Spleen (tissue), 11 donors: ENCODE measurements at regions not wholly inside any gene's neighbourhood (a gene's known extent, or its start where the extent isn't known, plus 50 kb on each side); places are given as distances from the start of the nearest gene placed in this dataset.
"Not testable (repeated sequence)": the region's sequence is repeated elsewhere in the genome, so short reads cannot be mapped to it uniquely, and the experiment has no call there.

Source experiments
- DNase-seq: peaks from one replicate; pipeline ENCODE4 v3.0.0-alpha.2; 2020
- H3K27ac ChIP-seq, 8 donors: fragments of 200-600 bp; sonication (generic) in 7 of 8; 1 replicate in 4 of 8; 2 replicates in 4 of 8; pipeline versions ENCODE4 v1.5.0 to v1.8.0; 2016 to 2021; ENCODE audit warnings: inconsistent platforms in 4 of 8, mild to moderate bottlenecking in 4 of 8, moderate library complexity in 1 of 8
- H3K27me3 ChIP-seq, 7 donors: fragments of 200-600 bp; sonication (generic) in 6 of 7; replicated peaks in 1 of 7; 1 replicate in 4 of 7; 2 replicates in 3 of 7; pipeline versions ENCODE4 v1.5.0 to v1.8.0; 2016 to 2021; ENCODE audit warnings: inconsistent platforms in 3 of 7, mild to moderate bottlenecking in 1 of 7
- H3K36me3 ChIP-seq, 6 donors: fragments of 200-600 bp; sonication (generic) in 5 of 6; 1 replicate in 4 of 6; 2 replicates in 2 of 6; pipeline versions ENCODE4 v1.5.0 to v1.8.0; 2016 to 2021; ENCODE audit warnings: inconsistent platforms in 2 of 6
- H3K4me1 ChIP-seq, 6 donors: fragments of 200-600 bp; sonication (generic) in 5 of 6; 1 replicate in 3 of 6; 2 replicates in 3 of 6; pipeline versions ENCODE4 v1.5.0 to v1.8.0; 2016 to 2021; ENCODE audit warnings: inconsistent platforms in 3 of 6
- H3K4me3 ChIP-seq, 8 donors: fragments of 200-600 bp; sonication (generic) in 7 of 8; 1 replicate in 4 of 8; 2 replicates in 4 of 8; pipeline versions ENCODE4 v1.5.0 to v1.8.0; 2016 to 2021; ENCODE audit warnings: inconsistent platforms in 4 of 8, mild to moderate bottlenecking in 4 of 8, moderate library complexity in 2 of 8
- H3K9me3 ChIP-seq, 8 donors: fragments of 200-600 bp; sonication (generic) in 7 of 8; 1 replicate in 4 of 8; 2 replicates in 4 of 8; pipeline versions ENCODE4 v1.5.0 to v1.8.0; 2016 to 2021; ENCODE audit warnings: inconsistent platforms in 4 of 8
- CTCF ChIP-seq, 11 experiments: fragments of 200-600 bp in 7 of 11; fragments of 450-650 bp in 4 of 11; sonication (generic) in 4 of 11; IDR thresholded peaks in 8 of 11; conservative IDR thresholded peaks in 3 of 11; 1 replicate in 7 of 11; 2 replicates in 4 of 11; pipeline versions ENCODE4 v1.4.0 to v1.8.0; 2016 to 2021; ENCODE audit warnings: antibody characterized with exemption in 11 of 11, inconsistent platforms in 4 of 11, mild to moderate bottlenecking in 1 of 11
- POLR2A ChIP-seq, 3 donors: fragments of 450-650 bp; IDR thresholded peaks; one replicate each; pipeline ENCODE4 v1.5.1; 2017; ENCODE audit warnings: antibody characterized with exemption in 3 of 3, mild to moderate bottlenecking in 1 of 3
- POLR2AphosphoS5 ChIP-seq, 3 donors: sonication (generic); formaldehyde crosslinking; IDR thresholded peaks; one replicate each; pipeline ENCODE4 v1.5.1; 2017; ENCODE audit warnings: antibody characterized with exemption in 3 of 3
- WGBS, 5 donors: extraction: QIAGEN DNeasy Blood & Tissue Kit in 3 of 5; methylation state at CpG; one replicate each; pipeline versions ENCODE4 v1.1.5 to v1.1.7; 2013 to 2018; 5-methylcytosine and 5-hydroxymethylcytosine counted together
- intact Hi-C: fragments of 100-400 bp; cut with DNase I; formaldehyde crosslinking; loops from one replicate; pipeline ENCODE4 v1.15.0; 2023; ENCODE audit warnings: low total_unique reads
- donor health status: healthy with polysubstance abuse.
- donor health status: DM: no; HTN: no; CAD: no; lungs with moderate emphysema.
- donor health status: DM: no; HTN: no; CAD: no.
- donor health status: Bipolar disorder and iron deficiency.
- donor health status: healthy.
- donor health status: DM: no; HTN: no; CAD: no.
- donor health status: DM: yes; HTN: yes; CAD: no.

GRCh38 chr3:38957296-38957695 is 94.4 kb downstream of the SCN11A start:
- Histone ChIP-seq H3K27me3 (no peaks in the 10 kb centered on the region), H3K9me3 (no peaks in the 10 kb centered on the region), H3K27ac (no peak overlapping the region), H3K4me1 (peaks cover 0 to 9% (median 0%) of the 10 kb centered on the region in 6 donors), H3K4me3 (no peak overlapping the region), H3K36me3 (no peaks in the 10 kb centered on the region)
- no peak for TF ChIP-seq CTCF (IDR thresholded peaks at IDR 0.05 in 8 of 11, conservative IDR thresholded peaks at IDR 0.05 in 3 of 11)
- no peak for TF ChIP-seq POLR2A (IDR thresholded peaks at IDR 0.05)
- no peak for TF ChIP-seq POLR2AphosphoS5 (IDR thresholded peaks at IDR 0.05)
- WGBS, 5 donors = 80 to 90% (median 86%) methylated on average over 6 of the region's 6 CpGs
- no peak for DNase-seq
- intact Hi-C loops = no loop called here

GRCh38 chr3:38952721-38953120 is 99.0 kb downstream of the SCN11A start:
- no peak for TF ChIP-seq POLR2AphosphoS5 (IDR thresholded peaks at IDR 0.05)
- TF ChIP-seq POLR2A (IDR thresholded peaks at IDR 0.05) = no peak
- no peak for TF ChIP-seq CTCF (IDR thresholded peaks at IDR 0.05 in 8 of 11, conservative IDR thresholded peaks at IDR 0.05 in 3 of 11)
- Histone ChIP-seq H3K27ac (no peak overlapping the region), H3K4me1 (no peaks in the 10 kb centered on the region), H3K9me3 (no peaks in the 10 kb centered on the region), H3K27me3 (no peaks in the 10 kb centered on the region), H3K36me3 (no peaks in the 10 kb centered on the region), H3K4me3 (no peak overlapping the region)
- WGBS, 5 donors = 73 to 100% (median 91%) methylated on average over 1 of the region's 1 CpG
- DNase-seq = no peak
- intact Hi-C loops = no loop called here

GRCh38 chr3:38951167-38951566 is 100.6 kb downstream of the SCN11A start:
- 93 to 99% (median 97%) methylated on average over 14 to 33 of the region's 33 CpGs for WGBS, 5 donors
- H3K27me3 ChIP-seq, intact Hi-C loops, H3K27ac ChIP-seq, H3K4me1 ChIP-seq, H3K36me3 ChIP-seq, H3K9me3 ChIP-seq, H3K4me3 ChIP-seq: not testable (repeated sequence)
- peak; percentile 66 for DNase-seq

GRCh38 chr3:38950581-38950980 is 101.2 kb downstream of the SCN11A start:
- DNase-seq = no peak
- WGBS, 5 donors = 78 to 95% (median 87%) methylated on average over 5 of the region's 5 CpGs
- Histone ChIP-seq H3K27me3 (no peaks in the 10 kb centered on the region), H3K4me3 (no peak overlapping the region), H3K36me3 (no peaks in the 10 kb centered on the region), H3K4me1 (no peaks in the 10 kb centered on the region), H3K9me3 (no peaks in the 10 kb centered on the region), H3K27ac (no peak overlapping the region)
- intact Hi-C loops = no loop called here
- TF ChIP-seq CTCF (IDR thresholded peaks at IDR 0.05 in 8 of 11, conservative IDR thresholded peaks at IDR 0.05 in 3 of 11) = no peak

- Histone ChIP-seq H3K4me1 (no peaks in the 10 kb centered on the region), H3K27ac (no peak overlapping the region), H3K4me3 (no peak overlapping the region), H3K36me3 (no peaks in the 10 kb centered on the region), H3K27me3 (no peaks in the 10 kb centered on the region), H3K9me3 (no peaks in the 10 kb centered on the region)
- intact Hi-C loops = no loop called here
- no peak for TF ChIP-seq POLR2A (IDR thresholded peaks at IDR 0.05)
- no peak for TF ChIP-seq CTCF (IDR thresholded peaks at IDR 0.05 in 8 of 11, conservative IDR thresholded peaks at IDR 0.05 in 3 of 11)
- no peak for TF ChIP-seq POLR2AphosphoS5 (IDR thresholded peaks at IDR 0.05)
- DNase-seq = no peak
- 72 to 95% (median 77%) methylated on average over 9 of the region's 9 CpGs for WGBS, 5 donors
Measured at GRCh38 chr3:38949994-38950393, 101.8 kb downstream of the SCN11A start.
